Endothelial cell of umbilical vein (primary cell): ENCODE measurements at regions not wholly inside any gene's neighbourhood (a gene's known extent, or its start where the extent isn't known, plus 50 kb on each side); places are given as distances from the start of the nearest gene placed in this dataset.

Experiments used
- BruUV-seq: library from RNA; stranded (reverse); fragments of 400-500 nt; replicated peaks from 2 replicates; lab custom pipeline; 2021; lab: Mats Ljungman, UMichigan
- CTCF ChIA-PET: fragments of 300-600, 350-600 bp; sonication (Branson Sonifier 250); formaldehyde crosslinking; loops from one replicate; lab custom pipeline; 2021; ENCODE audit warnings: antibody characterized with exemption, inconsistent platforms; lab: Charles Lee
- POLR2A ChIA-PET: fragments of 300-600, 350-600 bp; sonication (Branson Sonifier 250); formaldehyde crosslinking; loops from one replicate; lab custom pipeline; 2021; ENCODE audit warnings: antibody characterized with exemption, inconsistent platforms; lab: Charles Lee
- DNase-seq: peaks from one replicate; pipeline ENCODE4 v3.0.0-alpha.2; 2011; ENCODE audit warnings: low read depth, low spot score
- FAIRE-seq: peaks from 2 replicates; lab custom pipeline; 2011; peaks lifted over from hg19 to GRCh38; lab: Jason Lieb, UNC
- H2AFZ ChIP-seq: 2 replicates; pipeline ENCODE4 v1.6.0; 2012; ENCODE audit warnings: low read depth, low read length, control low read depth, inconsistent platforms
- H3K27ac ChIP-seq: 2 replicates; pipeline ENCODE4 v1.5.1; 2011; ENCODE audit warnings: low read depth, mild to moderate bottlenecking, control low read depth, low read length, moderate library complexity; ENCODE audit not compliant: insufficient read depth
- H3K27me3 ChIP-seq, 2 experiments: 2 replicates each; pipeline versions ENCODE4 v1.6.0 to v1.6.1; 2011; ENCODE audit warnings: low read length in 2 of 2, mixed read lengths in 1 of 2; ENCODE audit not compliant: control insufficient read depth in 2 of 2, insufficient read depth in 2 of 2
- H3K36me3 ChIP-seq, 2 experiments: 2 replicates in 1 of 2; 3 replicates in 1 of 2; pipeline ENCODE4 v1.5.1; 2011; ENCODE audit warnings: low read length in 2 of 2, mild to moderate bottlenecking in 1 of 2, moderate library complexity in 1 of 2; ENCODE audit not compliant: control insufficient read depth in 2 of 2, insufficient read depth in 2 of 2; ENCODE audit errors: extremely low read depth in 1 of 2
- H3K4me1 ChIP-seq: 3 replicates; pipeline ENCODE4 v1.5.1; 2011; ENCODE audit warnings: mild to moderate bottlenecking, low read length; ENCODE audit not compliant: control insufficient read depth, insufficient read depth; ENCODE audit errors: extremely low read depth
- H3K4me2 ChIP-seq: 2 replicates; pipeline ENCODE4 v1.6.1; 2011; ENCODE audit warnings: low read length, control low read depth, mixed read lengths; ENCODE audit not compliant: insufficient read depth
- H3K4me3 ChIP-seq, 3 experiments: fragments of 200-600 bp in 1 of 3; sonication (generic), shearing (Covaris generic) in 1 of 3; replicated peaks in 1 of 3; 2 replicates each; pipeline ENCODE4 v1.5.1; 2011 to 2016; ENCODE audit warnings: control low read depth in 3 of 3, low read length in 3 of 3, mild to moderate bottlenecking in 2 of 3, inconsistent platforms in 1 of 3, low read depth in 1 of 3, moderate library complexity in 1 of 3; ENCODE audit not compliant: insufficient read depth in 1 of 3
- H3K79me2 ChIP-seq: 2 replicates; pipeline ENCODE4 v1.6.0; 2012; ENCODE audit warnings: low read length, inconsistent platforms; ENCODE audit not compliant: control insufficient read depth, insufficient read depth
- H3K9ac ChIP-seq: replicated peaks from 2 replicates; pipeline ENCODE3; 2011; ENCODE audit warnings: low read length, control low read depth; ENCODE audit not compliant: insufficient read depth; ENCODE audit errors: extremely low read depth
- H3K9me1 ChIP-seq: replicated peaks from 3 replicates; pipeline ENCODE4 v1.6.0; 2011; ENCODE audit warnings: mild to moderate bottlenecking, low read length; ENCODE audit not compliant: control insufficient read depth, insufficient read depth; ENCODE audit errors: extremely low read depth
- H3K9me3 ChIP-seq: replicated peaks from 2 replicates; pipeline ENCODE4 v1.5.1; 2012; ENCODE audit warnings: low read length, inconsistent platforms; ENCODE audit not compliant: control insufficient read depth, insufficient read depth
- H4K20me1 ChIP-seq: replicated peaks from 2 replicates; pipeline ENCODE3; 2011; ENCODE audit warnings: mild to moderate bottlenecking, low read length; ENCODE audit not compliant: control insufficient read depth, insufficient read depth; ENCODE audit errors: extremely low read depth
- EZH2 ChIP-seq: IDR thresholded peaks from 2 replicates; pipeline ENCODE4 v1.6.1; 2012; ENCODE audit warnings: borderline replicate concordance, low read depth, mild to moderate bottlenecking, moderate library complexity, low read length, inconsistent platforms; ENCODE audit not compliant: severe bottlenecking
- FOS ChIP-seq: IDR thresholded peaks from 2 replicates; pipeline ENCODE4 v1.6.1; 2011; ENCODE audit warnings: mild to moderate bottlenecking, low read length, moderate library complexity, borderline replicate concordance; ENCODE audit not compliant: insufficient read depth
- JUN ChIP-seq: IDR thresholded peaks from 2 replicates; pipeline ENCODE4 v1.6.1; 2011; ENCODE audit warnings: borderline replicate concordance, low read depth; ENCODE audit not compliant: insufficient read length, insufficient read depth
- POLR2A ChIP-seq: IDR thresholded peaks from 2 replicates; pipeline ENCODE4 v1.6.1; 2012; ENCODE audit warnings: low read depth, mild to moderate bottlenecking, control low read depth, low read length
- POLR2AphosphoS5 ChIP-seq: IDR thresholded peaks from 2 replicates; pipeline ENCODE4 v1.6.1; 2012; ENCODE audit warnings: low read depth, mild to moderate bottlenecking, control low read depth, low read length, moderate library complexity; ENCODE audit not compliant: insufficient read depth
- dilution Hi-C: fragments of 300-500 bp; cut with MboI; formaldehyde crosslinking; loops from one replicate; pipeline ENCODE4 v1.15.0; 2019; ENCODE audit warnings: low sequenced_read_pairs; ENCODE audit not compliant: extremely low pct_ligation_motif_present
- intact Hi-C: fragments of 100-400 bp; cut with micrococcal nuclease; formaldehyde crosslinking; loops from one replicate; pipeline ENCODE4 v1.10.0; 2022
- TF ChIP-seq, protein P1 (sequence below): IDR thresholded peaks from 2 replicates; pipeline ENCODE4 v1.6.1; 2011; ENCODE audit not compliant: insufficient read depth, insufficient read length

DNA sequence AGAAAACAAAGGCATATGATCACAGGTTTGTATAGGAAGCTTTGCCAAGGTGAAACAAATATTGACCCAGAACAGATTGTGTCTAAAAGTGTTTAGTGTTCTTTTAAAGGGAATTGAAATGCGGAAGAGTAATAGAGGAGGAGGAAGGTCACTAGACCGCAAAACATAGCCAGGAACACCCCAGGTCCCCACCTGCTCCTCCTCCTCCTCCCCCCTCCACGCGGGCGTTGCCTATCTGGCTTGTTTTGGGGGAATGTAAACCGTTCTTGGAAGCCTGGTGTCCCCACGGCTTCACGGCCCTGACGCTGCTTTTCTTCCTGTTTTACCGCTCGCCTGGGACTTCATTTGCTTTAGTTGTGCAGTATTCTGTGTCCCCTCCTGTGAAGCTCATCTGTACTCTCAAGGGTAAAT, 81.0 kb upstream of the PFKP start:
- Histone ChIP-seq H4K20me1 (no peaks in the 10 kb centered on the region), H3K4me3 (no peak overlapping the region), H3K9ac (no peak overlapping the region), H3K4me2 (no peak overlapping the region), H3K9me1 (no peaks in the 10 kb centered on the region), H2AFZ (peak overlapping the region; percentile 5), H3K79me2 (no peaks in the 10 kb centered on the region), H3K4me1 (peaks cover 10% of the 10 kb centered on the region), H3K27me3 (peaks cover 0 to 4% of the 10 kb centered on the region in 2 experiments), H3K36me3 (no peaks in the 10 kb centered on the region), H3K9me3 (no peaks in the 10 kb centered on the region), H3K27ac (no peak overlapping the region)
- ChIA-PET CTCF (interaction anchor here (1.2 to 1.8 kb wide), 5 partner anchors 13 to 148 kb away, joined by 3 to 8 read pairs (median 4); no protein-coding TSS in a partner anchor), POLR2A (no interaction called here)
- TF ChIP-seq POLR2AphosphoS5 (no peak), POLR2A (no peak), FOS (no peak)
- TF ChIP-seq, protein P1, sequence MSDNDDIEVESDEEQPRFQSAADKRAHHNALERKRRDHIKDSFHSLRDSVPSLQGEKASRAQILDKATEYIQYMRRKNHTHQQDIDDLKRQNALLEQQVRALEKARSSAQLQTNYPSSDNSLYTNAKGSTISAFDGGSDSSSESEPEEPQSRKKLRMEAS = no peak
- DNase-seq (no peak), FAIRE-seq (no peak)
- dilution Hi-C loops (no loop called here), intact Hi-C loops (no loop called here)
- no TSS peak for BruUV-seq

DNA sequence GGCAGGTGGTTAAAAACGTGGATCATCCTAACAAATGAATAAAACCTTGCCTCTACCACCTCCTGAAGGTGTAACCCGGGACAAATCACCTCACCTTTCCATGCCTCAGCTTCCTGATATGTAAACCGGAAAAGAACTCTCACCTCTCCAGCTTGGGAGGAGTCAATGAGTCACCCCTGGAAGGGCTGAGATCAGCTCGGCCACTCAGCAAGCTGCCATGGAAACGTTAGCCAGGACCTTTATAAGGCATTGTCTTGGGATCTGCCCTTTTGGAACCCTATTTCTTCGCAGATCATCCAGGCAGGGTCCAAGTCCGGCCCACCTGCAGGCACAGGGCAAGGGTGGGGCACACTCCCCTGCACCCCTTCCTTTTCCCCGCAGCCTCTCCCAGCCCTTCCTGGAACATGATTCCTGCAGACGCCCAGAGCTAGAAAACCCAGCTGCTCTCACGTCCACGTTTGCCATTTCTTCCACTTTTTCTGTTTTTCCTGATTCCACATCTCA, 81.6 kb upstream of the PFKP start:
- Histone ChIP-seq H4K20me1 (no peaks in the 10 kb centered on the region), H2AFZ (peak overlapping the region; percentile 10), H3K79me2 (no peaks in the 10 kb centered on the region), H3K4me3 (no peak overlapping the region), H3K9me1 (no peaks in the 10 kb centered on the region), H3K27me3 (peaks cover 0 to 2% of the 10 kb centered on the region in 2 experiments), H3K27ac (no peak overlapping the region), H3K4me1 (peaks cover 10% of the 10 kb centered on the region), H3K36me3 (no peaks in the 10 kb centered on the region), H3K9me3 (no peaks in the 10 kb centered on the region), H3K9ac (no peak overlapping the region), H3K4me2 (peak overlapping the region; percentile 13)
- ChIA-PET CTCF (interaction anchor here (0.9 to 1.8 kb wide), 6 partner anchors 12 to 147 kb away, joined by 3 to 8 read pairs (median 4); no protein-coding TSS in a partner anchor), POLR2A (no interaction called here)
- DNase-seq = peak; percentile 65
- no TSS peak for BruUV-seq
- FAIRE-seq = peak; percentile 82
- dilution Hi-C loops (no loop called here), intact Hi-C loops (no loop called here)
- no peak for TF ChIP-seq EZH2
- TF ChIP-seq JUN = peak; percentile 58
- TF ChIP-seq, protein P1 = no peak
- peak; percentile 46 for TF ChIP-seq POLR2AphosphoS5
- peak; percentile 92 for TF ChIP-seq FOS
